AML-193 (cell line): ENCODE measurements at regions not wholly inside any gene's neighbourhood (a gene's known extent, or its start where the extent isn't known, plus 50 kb on each side); places are given as distances from the start of the nearest gene placed in this dataset.

ENCODE experiments used
- DNase-seq, 2 experiments: peaks; one replicate each; lab custom pipeline; 2025; lab: John Stamatoyannopoulos, UW

- DNase-seq = no peak
Observed at GRCh38 chr5:6831678-6832671, 118.7 kb downstream of the TENT4A start.

GRCh38 chr5:6832994-6833393 is 119.8 kb downstream of the TENT4A start:
- DNase-seq = no peak

GRCh38 chr5:6833406-6833805 is 120.2 kb downstream of the TENT4A start:
- DNase-seq = no peak

- DNase-seq = no peak
Observed at GRCh38 chr5:6837095-6837494, 123.9 kb downstream of the TENT4A start.

GRCh38 chr5:6837519-6838110 is 124.4 kb downstream of the TENT4A start:
- DNase-seq = no peak

GRCh38 chr5:6838736-6839135 is 125.5 kb downstream of the TENT4A start:
- no peak for DNase-seq

GRCh38 chr5:6840136-6840793 is 127.0 kb downstream of the TENT4A start:
- no peak for DNase-seq

GRCh38 chr5:6843335-6843734 is 130.1 kb downstream of the TENT4A start:
- DNase-seq = no peak

- DNase-seq = no peak
Observed at GRCh38 chr5:6843821-6844220, 130.6 kb downstream of the TENT4A start.

- no peak for DNase-seq
Observed at GRCh38 chr5:6845856-6846255, 132.6 kb downstream of the TENT4A start.

GRCh38 chr5:6847870-6848269 is 134.6 kb downstream of the TENT4A start:
- no peak for DNase-seq

GRCh38 chr5:6849316-6850105 is 136.3 kb downstream of the TENT4A start:
- no peak for DNase-seq

GRCh38 chr5:6850106-6850432 is 136.8 kb downstream of the TENT4A start:
- DNase-seq = no peak

GRCh38 chr5:6856653-6857052 is 143.4 kb downstream of the TENT4A start:
- no peak for DNase-seq

GRCh38 chr5:6858419-6858818 is 145.2 kb downstream of the TENT4A start:
- no peak for DNase-seq

GRCh38 chr5:6859023-6859422 is 145.8 kb downstream of the TENT4A start:
- DNase-seq = no peak

- no peak for DNase-seq
Observed at GRCh38 chr5:6859951-6860638, 146.9 kb downstream of the TENT4A start.

- DNase-seq = no peak
Observed at GRCh38 chr5:6861036-6861435, 147.8 kb downstream of the TENT4A start.

- DNase-seq = no peak
Observed at GRCh38 chr5:6861667-6862066, 148.4 kb downstream of the TENT4A start.

- no peak for DNase-seq
Observed at GRCh38 chr5:6862306-6862705, 149.1 kb downstream of the TENT4A start.

- no peak for DNase-seq
Observed at GRCh38 chr5:6867712-6868111, 154.5 kb downstream of the TENT4A start.

- DNase-seq = no peak
Observed at GRCh38 chr5:6868171-6868570, 154.9 kb downstream of the TENT4A start.
